ENCODE measurements at regions not wholly inside any gene's neighbourhood (a gene's known extent, or its start where the extent isn't known, plus 50 kb on each side); places are given as distances from the start of the nearest gene placed in this dataset.

GRCh38 chr4:31141095-31141831 is 421.1 kb downstream of the PCDH7 start:
- TF ChIP-seq, protein P1, sequence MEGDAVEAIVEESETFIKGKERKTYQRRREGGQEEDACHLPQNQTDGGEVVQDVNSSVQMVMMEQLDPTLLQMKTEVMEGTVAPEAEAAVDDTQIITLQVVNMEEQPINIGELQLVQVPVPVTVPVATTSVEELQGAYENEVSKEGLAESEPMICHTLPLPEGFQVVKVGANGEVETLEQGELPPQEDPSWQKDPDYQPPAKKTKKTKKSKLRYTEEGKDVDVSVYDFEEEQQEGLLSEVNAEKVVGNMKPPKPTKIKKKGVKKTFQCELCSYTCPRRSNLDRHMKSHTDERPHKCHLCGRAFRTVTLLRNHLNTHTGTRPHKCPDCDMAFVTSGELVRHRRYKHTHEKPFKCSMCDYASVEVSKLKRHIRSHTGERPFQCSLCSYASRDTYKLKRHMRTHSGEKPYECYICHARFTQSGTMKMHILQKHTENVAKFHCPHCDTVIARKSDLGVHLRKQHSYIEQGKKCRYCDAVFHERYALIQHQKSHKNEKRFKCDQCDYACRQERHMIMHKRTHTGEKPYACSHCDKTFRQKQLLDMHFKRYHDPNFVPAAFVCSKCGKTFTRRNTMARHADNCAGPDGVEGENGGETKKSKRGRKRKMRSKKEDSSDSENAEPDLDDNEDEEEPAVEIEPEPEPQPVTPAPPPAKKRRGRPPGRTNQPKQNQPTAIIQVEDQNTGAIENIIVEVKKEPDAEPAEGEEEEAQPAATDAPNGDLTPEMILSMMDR (IDR thresholded peaks at IDR 0.05): no peak
- TF ChIP-seq RAD21 (conservative IDR thresholded peaks at IDR 0.05 in 1 of 2, IDR thresholded peaks at IDR 0.05 in 1 of 2) (no peak), POLR2A (IDR thresholded peaks at IDR 0.05; ENCODE audit: low read length) (no peak), RCOR1 (IDR thresholded peaks at IDR 0.05; ENCODE audit: low read depth, low read length) (no peak), REST (IDR thresholded peaks at IDR 0.05) (no peak), RNF2 (IDR thresholded peaks at IDR 0.05; ENCODE audit: borderline replicate concordance, low read depth) (no peak), CHD2 (IDR thresholded peaks at IDR 0.05; ENCODE audit: low read length, partially characterized antibody) (no peak)
- TF ChIP-seq, protein P2, sequence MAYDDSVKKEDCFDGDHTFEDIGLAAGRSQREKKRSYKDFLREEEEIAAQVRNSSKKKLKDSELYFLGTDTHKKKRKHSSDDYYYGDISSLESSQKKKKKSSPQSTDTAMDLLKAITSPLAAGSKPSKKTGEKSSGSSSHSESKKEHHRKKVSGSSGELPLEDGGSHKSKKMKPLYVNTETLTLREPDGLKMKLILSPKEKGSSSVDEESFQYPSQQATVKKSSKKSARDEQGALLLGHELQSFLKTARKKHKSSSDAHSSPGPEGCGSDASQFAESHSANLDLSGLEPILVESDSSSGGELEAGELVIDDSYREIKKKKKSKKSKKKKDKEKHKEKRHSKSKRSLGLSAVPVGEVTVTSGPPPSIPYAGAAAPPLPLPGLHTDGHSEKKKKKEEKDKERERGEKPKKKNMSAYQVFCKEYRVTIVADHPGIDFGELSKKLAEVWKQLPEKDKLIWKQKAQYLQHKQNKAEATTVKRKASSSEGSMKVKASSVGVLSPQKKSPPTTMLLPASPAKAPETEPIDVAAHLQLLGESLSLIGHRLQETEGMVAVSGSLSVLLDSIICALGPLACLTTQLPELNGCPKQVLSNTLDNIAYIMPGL (CRISPR knock-in tag; IDR thresholded peaks at IDR 0.05; ENCODE audit: borderline replicate concordance): no peak
